ENCODE measurements at regions not wholly inside any gene's neighbourhood (a gene's known extent, or its start where the extent isn't known, plus 50 kb on each side); places are given as distances from the start of the nearest gene placed in this dataset.

GRCh38 chr1:238302646-238303045, 411.9 kb upstream of the ZP4 start:
- CTCF ChIA-PET, result no interaction called here
- H3K9me3 ChIP-seq, result no peaks in the 10 kb centered on the region
- H3K4me3 ChIP-seq, result no peak overlapping the region
- POLR2A ChIA-PET, result no interaction called here
- no peak overlapping the region for H3K4me2 ChIP-seq
- no peak overlapping the region for H3K27ac ChIP-seq
- DNase-seq (ENCODE audit: low read depth in 1 of 2, low spot score in 1 of 2), result no peak
- TF ChIP-seq REST (IDR thresholded peaks at IDR 0.05) (no peak), GATA3 (IDR thresholded peaks at IDR 0.05; ENCODE audit: borderline replicate concordance) (no peak), FOSB (CRISPR knock-in tag; IDR thresholded peaks at IDR 0.05) (no peak), HOXB5 (CRISPR knock-in tag; IDR thresholded peaks at IDR 0.05) (no peak), SREBF2 (IDR thresholded peaks at IDR 0.05) (no peak), NFE2L2 (conservative IDR thresholded peaks at IDR 0.05; ENCODE audit: low read length) (no peak), KDM5A (IDR thresholded peaks at IDR 0.05) (no peak), HOXA7 (CRISPR knock-in tag; IDR thresholded peaks at IDR 0.05) (no peak), ZFP36 (IDR thresholded peaks at IDR 0.05; ENCODE audit: borderline replicate concordance, partially characterized antibody) (no peak), CEBPB (IDR thresholded peaks at IDR 0.05) (no peak), POLR2A (IDR thresholded peaks at IDR 0.05; ENCODE audit: low read length) (no peak), PHF8 (IDR thresholded peaks at IDR 0.05; ENCODE audit: borderline replicate concordance, low read depth) (no peak), MAX (IDR thresholded peaks at IDR 0.05) (no peak)
- FAIRE-seq, result no peak
- ATAC-seq, result no peak
- H3K4me1 ChIP-seq, result no peaks in the 10 kb centered on the region

GRCh38 chr1:238296371-238296770, 405.6 kb upstream of the ZP4 start:
- ChIA-PET CTCF (no interaction called here), POLR2A (no interaction called here)
- no peak overlapping the region for H3K4me3 ChIP-seq
- no peak overlapping the region for H3K4me2 ChIP-seq
- 42% methylated on average over 7 of the region's 7 CpGs for WGBS (ENCODE audit: missing lambda C conversion rate)
- H3K27ac ChIP-seq, result no peak overlapping the region
- TF ChIP-seq JUNB (IDR thresholded peaks at IDR 0.05) (no peak), RCOR1 (IDR thresholded peaks at IDR 0.05; ENCODE audit: low read depth, low read length) (no peak), NFE2L2 (conservative IDR thresholded peaks at IDR 0.05; ENCODE audit: low read length) (no peak), CHD4 (IDR thresholded peaks at IDR 0.05; ENCODE audit: borderline replicate concordance) (no peak), ATOH8 (CRISPR knock-in tag; IDR thresholded peaks at IDR 0.05; ENCODE audit: low read depth) (no peak), FOXS1 (CRISPR knock-in tag; IDR thresholded peaks at IDR 0.05) (no peak), HMGXB4 (CRISPR knock-in tag; IDR thresholded peaks at IDR 0.05; ENCODE audit: borderline replicate concordance) (no peak), POLR2A (IDR thresholded peaks at IDR 0.05; ENCODE audit: low read length) (no peak), PBX3 (IDR thresholded peaks at IDR 0.05) (no peak), KDM1A (IDR thresholded peaks at IDR 0.05; ENCODE audit: low read depth) (no peak), MYC (IDR thresholded peaks at IDR 0.05; ENCODE audit: borderline replicate concordance, low read length) (no peak), BCL3 (IDR thresholded peaks at IDR 0.05) (no peak), HOXA7 (CRISPR knock-in tag; IDR thresholded peaks at IDR 0.05) (no peak), SREBF2 (IDR thresholded peaks at IDR 0.05) (no peak), EP300 (IDR thresholded peaks at IDR 0.05) (no peak), FOSB (CRISPR knock-in tag; IDR thresholded peaks at IDR 0.05) (no peak)
- no peak for FAIRE-seq
- H3K4me1 ChIP-seq, result no peaks in the 10 kb centered on the region
- H3K9me3 ChIP-seq, result no peaks in the 10 kb centered on the region
- DNase-seq (ENCODE audit: low read depth in 1 of 2, low spot score in 1 of 2), result no peak
- ATAC-seq, result no peak
